Endothelial cell of umbilical vein (primary cell): ENCODE measurements at regions not wholly inside any gene's neighbourhood (a gene's known extent, or its start where the extent isn't known, plus 50 kb on each side); places are given as distances from the start of the nearest gene placed in this dataset.

Experiments used
- BruUV-seq: library from RNA; stranded (reverse); fragments of 400-500 nt; replicated peaks from 2 replicates; lab custom pipeline; 2021; lab: Mats Ljungman, UMichigan
- CTCF ChIA-PET: fragments of 300-600, 350-600 bp; sonication (Branson Sonifier 250); formaldehyde crosslinking; loops from one replicate; lab custom pipeline; 2021; ENCODE audit warnings: antibody characterized with exemption, inconsistent platforms; lab: Charles Lee
- POLR2A ChIA-PET: fragments of 300-600, 350-600 bp; sonication (Branson Sonifier 250); formaldehyde crosslinking; loops from one replicate; lab custom pipeline; 2021; ENCODE audit warnings: antibody characterized with exemption, inconsistent platforms; lab: Charles Lee
- DNase-seq: peaks from one replicate; pipeline ENCODE4 v3.0.0-alpha.2; 2011; ENCODE audit warnings: low read depth, low spot score
- FAIRE-seq: peaks from 2 replicates; lab custom pipeline; 2011; peaks lifted over from hg19 to GRCh38; lab: Jason Lieb, UNC
- H2AFZ ChIP-seq: 2 replicates; pipeline ENCODE4 v1.6.0; 2012; ENCODE audit warnings: low read depth, low read length, control low read depth, inconsistent platforms
- H3K27ac ChIP-seq: 2 replicates; pipeline ENCODE4 v1.5.1; 2011; ENCODE audit warnings: low read depth, mild to moderate bottlenecking, control low read depth, low read length, moderate library complexity; ENCODE audit not compliant: insufficient read depth
- H3K27me3 ChIP-seq, 2 experiments: 2 replicates each; pipeline versions ENCODE4 v1.6.0 to v1.6.1; 2011; ENCODE audit warnings: low read length in 2 of 2, mixed read lengths in 1 of 2; ENCODE audit not compliant: control insufficient read depth in 2 of 2, insufficient read depth in 2 of 2
- H3K36me3 ChIP-seq, 2 experiments: 2 replicates in 1 of 2; 3 replicates in 1 of 2; pipeline ENCODE4 v1.5.1; 2011; ENCODE audit warnings: low read length in 2 of 2, mild to moderate bottlenecking in 1 of 2, moderate library complexity in 1 of 2; ENCODE audit not compliant: control insufficient read depth in 2 of 2, insufficient read depth in 2 of 2; ENCODE audit errors: extremely low read depth in 1 of 2
- H3K4me1 ChIP-seq: 3 replicates; pipeline ENCODE4 v1.5.1; 2011; ENCODE audit warnings: mild to moderate bottlenecking, low read length; ENCODE audit not compliant: control insufficient read depth, insufficient read depth; ENCODE audit errors: extremely low read depth
- H3K4me2 ChIP-seq: 2 replicates; pipeline ENCODE4 v1.6.1; 2011; ENCODE audit warnings: low read length, control low read depth, mixed read lengths; ENCODE audit not compliant: insufficient read depth
- H3K4me3 ChIP-seq, 3 experiments: fragments of 200-600 bp in 1 of 3; sonication (generic), shearing (Covaris generic) in 1 of 3; replicated peaks in 1 of 3; 2 replicates each; pipeline ENCODE4 v1.5.1; 2011 to 2016; ENCODE audit warnings: control low read depth in 3 of 3, low read length in 3 of 3, mild to moderate bottlenecking in 2 of 3, inconsistent platforms in 1 of 3, low read depth in 1 of 3, moderate library complexity in 1 of 3; ENCODE audit not compliant: insufficient read depth in 1 of 3
- H3K79me2 ChIP-seq: 2 replicates; pipeline ENCODE4 v1.6.0; 2012; ENCODE audit warnings: low read length, inconsistent platforms; ENCODE audit not compliant: control insufficient read depth, insufficient read depth
- H3K9ac ChIP-seq: replicated peaks from 2 replicates; pipeline ENCODE3; 2011; ENCODE audit warnings: low read length, control low read depth; ENCODE audit not compliant: insufficient read depth; ENCODE audit errors: extremely low read depth
- H3K9me1 ChIP-seq: replicated peaks from 3 replicates; pipeline ENCODE4 v1.6.0; 2011; ENCODE audit warnings: mild to moderate bottlenecking, low read length; ENCODE audit not compliant: control insufficient read depth, insufficient read depth; ENCODE audit errors: extremely low read depth
- H3K9me3 ChIP-seq: replicated peaks from 2 replicates; pipeline ENCODE4 v1.5.1; 2012; ENCODE audit warnings: low read length, inconsistent platforms; ENCODE audit not compliant: control insufficient read depth, insufficient read depth
- H4K20me1 ChIP-seq: replicated peaks from 2 replicates; pipeline ENCODE3; 2011; ENCODE audit warnings: mild to moderate bottlenecking, low read length; ENCODE audit not compliant: control insufficient read depth, insufficient read depth; ENCODE audit errors: extremely low read depth
- CTCF ChIP-seq, 2 donors: IDR thresholded peaks; 1 replicate in 1 of 2; 2 replicates in 1 of 2; pipeline ENCODE4 v1.5.1; 2011; ENCODE audit warnings: low read length in 2 of 2, mild to moderate bottlenecking in 2 of 2, moderate library complexity in 2 of 2, control low read depth in 1 of 2, inconsistent platforms in 1 of 2, low read depth in 1 of 2; ENCODE audit not compliant: insufficient read depth in 1 of 2; ENCODE audit errors: extremely low read depth in 1 of 2
- EZH2 ChIP-seq: IDR thresholded peaks from 2 replicates; pipeline ENCODE4 v1.6.1; 2012; ENCODE audit warnings: borderline replicate concordance, low read depth, mild to moderate bottlenecking, moderate library complexity, low read length, inconsistent platforms; ENCODE audit not compliant: severe bottlenecking
- FOS ChIP-seq: IDR thresholded peaks from 2 replicates; pipeline ENCODE4 v1.6.1; 2011; ENCODE audit warnings: mild to moderate bottlenecking, low read length, moderate library complexity, borderline replicate concordance; ENCODE audit not compliant: insufficient read depth
- GATA2 ChIP-seq: IDR thresholded peaks from 2 replicates; pipeline ENCODE4 v1.7.0; 2011; ENCODE audit warnings: low read depth, mild to moderate bottlenecking, moderate library complexity, mixed read lengths, low read length; ENCODE audit not compliant: insufficient read length, insufficient read depth
- JUN ChIP-seq: IDR thresholded peaks from 2 replicates; pipeline ENCODE4 v1.6.1; 2011; ENCODE audit warnings: borderline replicate concordance, low read depth; ENCODE audit not compliant: insufficient read length, insufficient read depth
- MAX ChIP-seq: IDR thresholded peaks from 2 replicates; pipeline ENCODE4 v1.6.1; 2011; ENCODE audit not compliant: insufficient read depth, insufficient read length
- MYC ChIP-seq: IDR thresholded peaks from one replicate; pipeline ENCODE4 v1.6.1; 2011; ENCODE audit warnings: mild to moderate bottlenecking, low read depth, low read length
- POLR2A ChIP-seq: IDR thresholded peaks from 2 replicates; pipeline ENCODE4 v1.6.1; 2012; ENCODE audit warnings: low read depth, mild to moderate bottlenecking, control low read depth, low read length
- POLR2AphosphoS5 ChIP-seq: IDR thresholded peaks from 2 replicates; pipeline ENCODE4 v1.6.1; 2012; ENCODE audit warnings: low read depth, mild to moderate bottlenecking, control low read depth, low read length, moderate library complexity; ENCODE audit not compliant: insufficient read depth
- dilution Hi-C: fragments of 300-500 bp; cut with MboI; formaldehyde crosslinking; loops from one replicate; pipeline ENCODE4 v1.15.0; 2019; ENCODE audit warnings: low sequenced_read_pairs; ENCODE audit not compliant: extremely low pct_ligation_motif_present
- intact Hi-C: fragments of 100-400 bp; cut with micrococcal nuclease; formaldehyde crosslinking; loops from one replicate; pipeline ENCODE4 v1.10.0; 2022

- Histone ChIP-seq H3K79me2 (no peaks in the 10 kb centered on the region), H3K4me1 (no peaks in the 10 kb centered on the region), H3K27ac (no peak overlapping the region), H3K4me3 (no peak overlapping the region), H3K36me3 (no peaks in the 10 kb centered on the region), H3K9me1 (no peaks in the 10 kb centered on the region), H3K27me3 (no peaks in the 10 kb centered on the region), H2AFZ (no peak overlapping the region), H3K9me3 (no peaks in the 10 kb centered on the region), H3K9ac (no peak overlapping the region), H3K4me2 (no peak overlapping the region), H4K20me1 (no peaks in the 10 kb centered on the region)
- ChIA-PET CTCF (no interaction called here), POLR2A (no interaction called here)
- TF ChIP-seq FOS (no peak), MAX (no peak), EZH2 (no peak), CTCF (IDR thresholded peaks at IDR 0.05; ENCODE audit: extremely low read depth in 1 of 2, insufficient read depth in 1 of 2, low read depth in 1 of 2, low read length in 2 of 2) (no peak), POLR2AphosphoS5 (no peak), MYC (no peak), JUN (no peak), POLR2A (no peak), GATA2 (no peak)
- DNase-seq (no peak), FAIRE-seq (no peak)
- intact Hi-C loops (no loop called here), dilution Hi-C loops (no loop called here)
- no TSS peak for BruUV-seq
Measured at GRCh38 chr4:164343472-164343976, 410.4 kb upstream of the SMIM31 start.
